ENCODE measurements at regions not wholly inside any gene's neighbourhood (a gene's known extent, or its start where the extent isn't known, plus 50 kb on each side); places are given as distances from the start of the nearest gene placed in this dataset.

DNA sequence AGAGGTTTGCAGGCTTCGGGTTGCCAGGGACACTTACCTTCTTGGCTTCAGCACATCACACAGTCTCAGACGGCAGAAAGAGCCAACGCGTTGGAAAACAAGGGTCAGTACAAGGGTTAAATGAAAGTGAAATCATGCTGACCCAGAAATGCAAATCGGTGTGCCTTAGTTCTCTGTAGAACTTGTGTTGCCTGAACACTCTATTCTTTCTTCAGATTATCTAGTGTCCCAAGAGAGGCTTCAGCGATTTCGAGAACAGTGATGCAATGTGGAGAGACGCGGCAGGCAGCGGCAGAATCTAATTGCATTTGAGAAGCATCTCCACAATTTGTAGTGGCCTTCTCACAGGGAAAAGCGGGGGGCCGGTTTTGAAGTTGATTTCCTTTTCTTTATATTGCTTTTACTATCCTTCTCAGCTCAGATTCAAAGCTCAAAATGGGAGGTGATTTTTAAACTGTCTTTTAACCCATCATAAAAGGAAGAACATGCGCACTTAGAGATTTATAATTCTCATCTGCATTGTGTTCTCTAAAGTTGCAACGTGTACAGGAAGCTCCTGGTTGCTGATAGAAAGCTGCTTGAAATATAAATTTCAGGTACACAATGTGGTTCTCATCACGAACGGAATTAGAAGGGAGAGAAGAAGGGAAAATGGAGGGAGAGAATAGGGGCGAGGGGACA lies 67.8 kb upstream of the EGLN3 start (continued):
- TF ChIP-seq CTCF (IDR thresholded peaks at IDR 0.05) = no peak
- TF ChIP-seq TCF7 (CRISPR knock-in tag; IDR thresholded peaks at IDR 0.05; ENCODE audit: low read depth) = no peak

- TF ChIP-seq EMX1 (CRISPR knock-in tag; IDR thresholded peaks at IDR 0.05) (no peak), ZBTB21 (CRISPR knock-in tag; IDR thresholded peaks at IDR 0.05; ENCODE audit: borderline replicate concordance) (no peak), ZSCAN18 (CRISPR knock-in tag; IDR thresholded peaks at IDR 0.05) (no peak), ZNF138 (CRISPR knock-in tag; conservative IDR thresholded peaks at IDR 0.05) (no peak), MYBL2 (CRISPR knock-in tag; IDR thresholded peaks at IDR 0.05) (no peak), KAT7 (CRISPR knock-in tag; IDR thresholded peaks at IDR 0.05; ENCODE audit: borderline replicate concordance) (no peak), NR2C2 (CRISPR knock-in tag; IDR thresholded peaks at IDR 0.05) (no peak), FOXP1 (CRISPR knock-in tag; IDR thresholded peaks at IDR 0.05; ENCODE audit: borderline replicate concordance) (no peak)
- TF ChIP-seq, protein P1, sequence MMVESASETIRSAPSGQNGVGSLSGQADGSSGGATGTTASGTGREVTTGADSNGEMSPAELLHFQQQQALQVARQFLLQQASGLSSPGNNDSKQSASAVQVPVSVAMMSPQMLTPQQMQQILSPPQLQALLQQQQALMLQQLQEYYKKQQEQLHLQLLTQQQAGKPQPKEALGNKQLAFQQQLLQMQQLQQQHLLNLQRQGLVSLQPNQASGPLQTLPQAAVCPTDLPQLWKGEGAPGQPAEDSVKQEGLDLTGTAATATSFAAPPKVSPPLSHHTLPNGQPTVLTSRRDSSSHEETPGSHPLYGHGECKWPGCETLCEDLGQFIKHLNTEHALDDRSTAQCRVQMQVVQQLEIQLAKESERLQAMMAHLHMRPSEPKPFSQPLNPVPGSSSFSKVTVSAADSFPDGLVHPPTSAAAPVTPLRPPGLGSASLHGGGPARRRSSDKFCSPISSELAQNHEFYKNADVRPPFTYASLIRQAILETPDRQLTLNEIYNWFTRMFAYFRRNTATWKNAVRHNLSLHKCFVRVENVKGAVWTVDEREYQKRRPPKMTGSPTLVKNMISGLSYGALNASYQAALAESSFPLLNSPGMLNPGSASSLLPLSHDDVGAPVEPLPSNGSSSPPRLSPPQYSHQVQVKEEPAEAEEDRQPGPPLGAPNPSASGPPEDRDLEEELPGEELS (CRISPR knock-in tag; IDR thresholded peaks at IDR 0.05) = no peak
- TF ChIP-seq, protein P2, sequence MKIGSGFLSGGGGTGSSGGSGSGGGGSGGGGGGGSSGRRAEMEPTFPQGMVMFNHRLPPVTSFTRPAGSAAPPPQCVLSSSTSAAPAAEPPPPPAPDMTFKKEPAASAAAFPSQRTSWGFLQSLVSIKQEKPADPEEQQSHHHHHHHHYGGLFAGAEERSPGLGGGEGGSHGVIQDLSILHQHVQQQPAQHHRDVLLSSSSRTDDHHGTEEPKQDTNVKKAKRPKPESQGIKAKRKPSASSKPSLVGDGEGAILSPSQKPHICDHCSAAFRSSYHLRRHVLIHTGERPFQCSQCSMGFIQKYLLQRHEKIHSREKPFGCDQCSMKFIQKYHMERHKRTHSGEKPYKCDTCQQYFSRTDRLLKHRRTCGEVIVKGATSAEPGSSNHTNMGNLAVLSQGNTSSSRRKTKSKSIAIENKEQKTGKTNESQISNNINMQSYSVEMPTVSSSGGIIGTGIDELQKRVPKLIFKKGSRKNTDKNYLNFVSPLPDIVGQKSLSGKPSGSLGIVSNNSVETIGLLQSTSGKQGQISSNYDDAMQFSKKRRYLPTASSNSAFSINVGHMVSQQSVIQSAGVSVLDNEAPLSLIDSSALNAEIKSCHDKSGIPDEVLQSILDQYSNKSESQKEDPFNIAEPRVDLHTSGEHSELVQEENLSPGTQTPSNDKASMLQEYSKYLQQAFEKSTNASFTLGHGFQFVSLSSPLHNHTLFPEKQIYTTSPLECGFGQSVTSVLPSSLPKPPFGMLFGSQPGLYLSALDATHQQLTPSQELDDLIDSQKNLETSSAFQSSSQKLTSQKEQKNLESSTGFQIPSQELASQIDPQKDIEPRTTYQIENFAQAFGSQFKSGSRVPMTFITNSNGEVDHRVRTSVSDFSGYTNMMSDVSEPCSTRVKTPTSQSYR (CRISPR knock-in tag; IDR thresholded peaks at IDR 0.05) = no peak
- no peaks in the 10 kb centered on the region for H3K9me3 Mint-ChIP-seq
- ChIA-PET CTCF (no interaction called here), POLR2A (no interaction called here)
- H3K27ac Mint-ChIP-seq = no peak overlapping the region
- ATAC-seq = no peak
- peaks cover 21% of the 10 kb centered on the region for H3K4me1 Mint-ChIP-seq
- no peaks in the 10 kb centered on the region for H3K36me3 Mint-ChIP-seq
- no peaks in the 10 kb centered on the region for H3K27me3 Mint-ChIP-seq (ENCODE audit: low read depth)
- no peak for DNase-seq (ENCODE audit: low spot score)
- no peak overlapping the region for H3K4me3 Mint-ChIP-seq
Measured at GRCh38 chr14:34018125-34018524, 67.3 kb upstream of the EGLN3 start.

DNA sequence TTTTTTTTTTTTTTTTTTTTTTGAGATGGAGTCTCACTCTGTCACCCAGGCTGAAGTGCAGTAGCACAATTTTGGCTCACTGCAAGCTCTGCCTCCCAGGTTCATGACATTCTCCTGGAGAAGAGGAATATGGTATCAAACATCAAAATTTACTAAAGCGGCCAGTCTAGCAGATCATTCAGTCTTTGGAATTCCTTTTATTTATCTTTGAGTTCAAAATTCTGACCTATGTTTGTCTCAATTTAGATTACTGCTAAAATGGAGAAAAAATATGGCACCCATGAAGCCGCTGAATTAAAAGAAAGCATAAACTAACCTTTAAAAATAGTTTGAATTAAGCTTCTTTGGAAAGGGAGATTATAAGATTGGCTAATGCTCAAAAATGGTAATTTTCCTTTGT lies 64.5 kb upstream of the EGLN3 start:
- POLR2A ChIA-PET = no interaction called here
- H3K36me3 Mint-ChIP-seq = no peaks in the 10 kb centered on the region
- no peak overlapping the region for H3K27ac Mint-ChIP-seq
- no peaks in the 10 kb centered on the region for H3K27me3 Mint-ChIP-seq (ENCODE audit: low read depth)
- no peak for TF ChIP-seq ZSCAN18 (CRISPR knock-in tag; IDR thresholded peaks at IDR 0.05)
- no peak for TF ChIP-seq FOXJ3 (CRISPR knock-in tag; IDR thresholded peaks at IDR 0.05; ENCODE audit: borderline replicate concordance)
- TF ChIP-seq ZNF317 (CRISPR knock-in tag; IDR thresholded peaks at IDR 0.05; ENCODE audit: borderline replicate concordance, low read depth) = no peak
- TF ChIP-seq NFATC4 (CRISPR knock-in tag; IDR thresholded peaks at IDR 0.05) = no peak
- ATAC-seq (no peak), DNase-seq (ENCODE audit: low spot score) (no peak)
- H3K4me3 Mint-ChIP-seq = no peak overlapping the region
- H3K9me3 Mint-ChIP-seq = no peaks in the 10 kb centered on the region
- peaks cover 42% of the 10 kb centered on the region for H3K4me1 Mint-ChIP-seq
- CTCF ChIA-PET = no interaction called here
